Epithelial cell of esophagus (primary cell): ENCODE measurements at regions not wholly inside any gene's neighbourhood (a gene's known extent, or its start where the extent isn't known, plus 50 kb on each side); places are given as distances from the start of the nearest gene placed in this dataset.

Source experiments
- DNase-seq: peaks from one replicate; pipeline ENCODE4 v3.0.0; 2010; ENCODE audit warnings: low read depth
- H3K4me3 ChIP-seq: 2 replicates; pipeline ENCODE4 v1.5.1; 2011; ENCODE audit warnings: mild to moderate bottlenecking, low read length, control low read depth
- TF ChIP-seq, protein P1 (sequence below): IDR thresholded peaks from 2 replicates; pipeline ENCODE4 v1.5.1; 2011; ENCODE audit warnings: low read depth, mild to moderate bottlenecking, low read length, control low read depth, inconsistent platforms; ENCODE audit not compliant: insufficient read depth; ENCODE audit errors: missing control alignments

DNA sequence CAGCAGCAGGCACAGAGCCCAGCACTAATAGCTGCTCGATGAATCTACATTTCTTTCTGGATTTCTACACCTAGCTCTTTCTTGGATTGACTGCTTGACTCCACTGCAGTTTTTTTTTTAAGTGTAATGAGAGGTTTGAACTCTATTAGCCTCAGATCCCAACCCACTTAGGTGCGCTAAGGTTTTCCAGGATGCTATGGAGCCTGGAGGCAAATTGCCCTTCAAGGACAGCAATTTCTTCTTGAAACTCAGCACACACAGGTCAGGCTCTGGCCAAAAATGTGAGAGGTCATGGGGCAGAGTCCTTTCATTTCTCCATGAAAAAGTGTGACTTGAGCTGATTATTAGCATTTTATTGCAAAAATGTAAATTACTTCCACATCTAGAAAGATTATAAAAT is 52.3 kb upstream of the TIAM2 start:
- DNase-seq, result no peak
- TF ChIP-seq, protein P1, sequence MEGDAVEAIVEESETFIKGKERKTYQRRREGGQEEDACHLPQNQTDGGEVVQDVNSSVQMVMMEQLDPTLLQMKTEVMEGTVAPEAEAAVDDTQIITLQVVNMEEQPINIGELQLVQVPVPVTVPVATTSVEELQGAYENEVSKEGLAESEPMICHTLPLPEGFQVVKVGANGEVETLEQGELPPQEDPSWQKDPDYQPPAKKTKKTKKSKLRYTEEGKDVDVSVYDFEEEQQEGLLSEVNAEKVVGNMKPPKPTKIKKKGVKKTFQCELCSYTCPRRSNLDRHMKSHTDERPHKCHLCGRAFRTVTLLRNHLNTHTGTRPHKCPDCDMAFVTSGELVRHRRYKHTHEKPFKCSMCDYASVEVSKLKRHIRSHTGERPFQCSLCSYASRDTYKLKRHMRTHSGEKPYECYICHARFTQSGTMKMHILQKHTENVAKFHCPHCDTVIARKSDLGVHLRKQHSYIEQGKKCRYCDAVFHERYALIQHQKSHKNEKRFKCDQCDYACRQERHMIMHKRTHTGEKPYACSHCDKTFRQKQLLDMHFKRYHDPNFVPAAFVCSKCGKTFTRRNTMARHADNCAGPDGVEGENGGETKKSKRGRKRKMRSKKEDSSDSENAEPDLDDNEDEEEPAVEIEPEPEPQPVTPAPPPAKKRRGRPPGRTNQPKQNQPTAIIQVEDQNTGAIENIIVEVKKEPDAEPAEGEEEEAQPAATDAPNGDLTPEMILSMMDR, result no peak
- no peak overlapping the region for H3K4me3 ChIP-seq

DNA sequence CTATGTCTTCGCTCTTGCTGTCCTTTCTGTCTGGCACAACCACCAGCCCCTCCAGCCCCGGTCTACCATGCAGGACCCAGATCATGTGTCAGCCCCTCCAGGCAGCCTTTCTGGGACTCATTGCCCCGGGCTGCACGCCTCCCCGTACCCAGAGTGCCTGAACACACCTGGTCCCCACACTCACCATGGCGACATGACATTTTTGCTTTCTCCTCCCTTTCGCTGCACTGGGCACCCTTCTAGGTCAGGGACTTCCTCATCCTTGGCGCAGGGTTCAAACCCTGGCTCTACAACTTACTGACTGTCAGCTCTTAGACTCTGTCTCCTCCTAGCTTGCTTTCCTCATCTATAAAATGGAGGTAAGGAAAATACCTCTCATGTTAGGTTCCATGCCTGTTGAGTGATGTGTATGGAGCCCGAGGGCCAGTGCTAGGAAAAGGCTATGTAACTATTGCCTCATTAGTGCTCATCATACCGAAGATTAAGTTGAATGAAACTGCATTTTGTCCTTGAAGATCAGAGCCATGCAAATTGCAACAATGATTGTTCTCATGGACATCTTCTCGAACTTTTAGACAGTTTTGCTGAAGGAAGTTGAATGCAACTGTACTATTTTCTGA is 49.7 kb upstream of the TIAM2 start:
- DNase-seq, result no peak
- no peak overlapping the region for H3K4me3 ChIP-seq
- TF ChIP-seq, protein P1, result no peak
